HEK293 (cell line): ENCODE measurements at regions not wholly inside any gene's neighbourhood (a gene's known extent, or its start where the extent isn't known, plus 50 kb on each side); places are given as distances from the start of the nearest gene placed in this dataset.
"Not testable (repeated sequence)": the region's sequence is repeated elsewhere in the genome, so short reads cannot be mapped to it uniquely, and the experiment has no call there.

Source experiments
- CTCF ChIA-PET: fragments of 350-600 bp; formaldehyde crosslinking; extraction: SDS; loops from one replicate; lab custom pipeline; 2021; ENCODE audit warnings: antibody characterized with exemption; lab: Yijun Ruan, JAX
- POLR2A ChIA-PET: fragments of 300-600 bp; formaldehyde crosslinking; extraction: SDS; loops from one replicate; lab custom pipeline; 2020; ENCODE audit warnings: antibody characterized with exemption, inconsistent platforms; lab: Yijun Ruan, JAX
- H3K27ac ChIP-seq: fragments of 200-500 bp; sonication (Bioruptor generic); 2 replicates; pipeline ENCODE4 v1.5.1; 2014; ENCODE audit warnings: low read depth, low read length, control low read depth, inconsistent platforms; ENCODE audit errors: extremely low read depth
- H3K36me3 ChIP-seq, 2 experiments: fragments of 200-500 bp in 1 of 2; sonication (Bioruptor generic) in 1 of 2; 1 replicate in 1 of 2; 2 replicates in 1 of 2; pipeline ENCODE4 v1.5.1; 2014 to 2017; ENCODE audit warnings: inconsistent platforms in 2 of 2, low read length in 2 of 2; ENCODE audit not compliant: control insufficient read depth in 2 of 2, insufficient read depth in 1 of 2
- H3K4me1 ChIP-seq: fragments of 200-500 bp; sonication (Bioruptor generic); 2 replicates; pipeline ENCODE4 v1.5.1; 2014; ENCODE audit warnings: mild to moderate bottlenecking, low read length, inconsistent platforms; ENCODE audit not compliant: control insufficient read depth, insufficient read depth
- H3K4me3 ChIP-seq: 2 replicates; pipeline ENCODE4 v1.5.1; 2011; ENCODE audit warnings: low read depth, mild to moderate bottlenecking, control low read depth, low read length, moderate library complexity
- H3K9me3 ChIP-seq: fragments of 200-500 bp; sonication (Bioruptor generic); 2 replicates; pipeline ENCODE4 v1.5.1; 2014; ENCODE audit warnings: low read depth, low read length, inconsistent platforms; ENCODE audit not compliant: control insufficient read depth, insufficient read depth
- EGR2 ChIP-seq: fragments of 450-650 bp; formaldehyde crosslinking; IDR thresholded peaks from 2 replicates; pipeline ENCODE4 v1.5.1; 2016; ENCODE audit warnings: low read depth, missing biosample characterization, missing genetic modification characterization
- ZBTB20 ChIP-seq: fragments of 450-650 bp; formaldehyde crosslinking; IDR thresholded peaks from 2 replicates; pipeline ENCODE4 v1.5.1; 2016; ENCODE audit warnings: missing biosample characterization, missing genetic modification characterization
- ZFHX2 ChIP-seq: fragments of 450-650 bp; formaldehyde crosslinking; conservative IDR thresholded peaks from 2 replicates; pipeline ENCODE4 v1.5.1; 2016; ENCODE audit warnings: missing biosample characterization, missing genetic modification characterization
- ZNF121 ChIP-seq: fragments of 450-650 bp; formaldehyde crosslinking; IDR thresholded peaks from 2 replicates; pipeline ENCODE4 v1.5.1; 2016; ENCODE audit warnings: missing biosample characterization, missing genetic modification characterization
- ZNF366 ChIP-seq: fragments of 450-650 bp; formaldehyde crosslinking; conservative IDR thresholded peaks from 2 replicates; pipeline ENCODE4 v1.5.1; 2016; ENCODE audit warnings: missing biosample characterization, missing genetic modification characterization
- ZNF530 ChIP-seq: fragments of 450-650 bp; formaldehyde crosslinking; IDR thresholded peaks from 2 replicates; pipeline ENCODE4 v1.5.1; 2016; ENCODE audit warnings: low read depth, missing biosample characterization, missing genetic modification characterization
- ZNF843 ChIP-seq: fragments of 450-650 bp; formaldehyde crosslinking; IDR thresholded peaks from 2 replicates; pipeline ENCODE4 v1.5.1; 2016; ENCODE audit warnings: missing biosample characterization, missing genetic modification characterization
- ZSCAN23 ChIP-seq: fragments of 450-650 bp; formaldehyde crosslinking; IDR thresholded peaks from 2 replicates; pipeline ENCODE4 v1.5.1; 2016; ENCODE audit warnings: missing biosample characterization, missing genetic modification characterization
- TF ChIP-seq, protein P1 (sequence below): fragments of 450-650 bp; formaldehyde crosslinking; IDR thresholded peaks from 2 replicates; pipeline ENCODE4 v1.5.1; 2017; ENCODE audit warnings: missing biosample characterization, mild to moderate bottlenecking, missing genetic modification characterization, moderate library complexity
- TF ChIP-seq, protein P2 (sequence below): fragments of 450-650 bp; formaldehyde crosslinking; IDR thresholded peaks from 2 replicates; pipeline ENCODE4 v1.5.1; 2016; ENCODE audit warnings: missing biosample characterization, missing genetic modification characterization, borderline replicate concordance
- TF ChIP-seq, protein P3 (sequence below): fragments of 450-650 bp; formaldehyde crosslinking; IDR thresholded peaks from 2 replicates; pipeline ENCODE4 v1.5.1; 2016; ENCODE audit warnings: missing biosample characterization, missing genetic modification characterization, low read depth

DNA sequence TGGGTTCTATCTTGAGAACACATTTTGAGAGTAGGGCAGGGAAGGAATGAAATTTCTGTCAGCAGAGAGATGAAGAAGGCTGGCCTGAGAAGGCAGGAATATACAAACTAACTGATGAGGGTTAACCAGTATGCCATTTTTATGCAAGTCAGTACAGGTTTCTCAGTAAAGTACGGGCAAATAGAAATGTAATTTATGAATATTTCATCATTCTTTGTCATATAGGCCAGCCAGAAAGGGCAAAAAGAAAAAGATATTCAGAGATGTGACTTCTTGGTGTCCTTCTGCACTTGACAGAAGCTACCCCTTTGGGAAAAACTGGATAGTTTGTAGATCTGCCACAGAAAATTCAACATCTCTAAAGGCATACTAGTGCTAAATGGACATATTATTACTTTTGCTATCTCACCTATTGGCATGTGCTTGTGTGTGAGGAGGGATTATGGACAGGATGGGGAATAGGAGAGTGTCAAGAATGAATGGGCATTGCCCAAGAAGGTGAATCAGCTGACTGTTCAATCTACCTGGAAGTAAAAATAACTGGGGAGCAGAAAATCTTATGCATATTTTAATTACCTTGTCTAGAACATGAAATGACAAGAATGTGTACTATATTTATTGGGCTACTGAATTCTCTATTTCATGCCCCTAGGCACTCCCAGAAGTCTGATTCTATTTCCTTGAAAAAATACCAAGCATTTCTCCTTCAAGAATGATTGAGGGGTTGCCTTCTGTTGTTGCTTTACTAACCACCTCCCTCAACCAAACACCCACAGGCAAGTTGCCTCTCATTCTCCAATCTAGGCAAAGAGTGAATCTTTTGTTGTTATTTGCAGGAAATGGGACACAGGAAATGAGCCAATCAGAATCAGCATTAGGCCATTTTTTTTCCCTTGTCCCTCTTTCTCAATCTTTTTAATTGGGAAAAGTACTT is 175.1 kb upstream of the SLC38A2 start:
- H3K27ac ChIP-seq: no peak overlapping the region
- H3K9me3 ChIP-seq: no peaks in the 10 kb centered on the region
- CTCF ChIA-PET: interaction anchor here (0.6 to 0.8 kb wide), 3 partner anchors 17 to 485 kb away, joined by 3 read pairs; no protein-coding TSS in a partner anchor
- POLR2A ChIA-PET: interaction anchor here (1.1 kb wide), 1 partner anchor 176 kb away, joined by 3 read pairs; no protein-coding TSS in a partner anchor
- H3K4me1 ChIP-seq: peaks cover 5% of the 10 kb centered on the region; the same call in 1 of the 2 replicates
- TF ChIP-seq, protein P1, sequence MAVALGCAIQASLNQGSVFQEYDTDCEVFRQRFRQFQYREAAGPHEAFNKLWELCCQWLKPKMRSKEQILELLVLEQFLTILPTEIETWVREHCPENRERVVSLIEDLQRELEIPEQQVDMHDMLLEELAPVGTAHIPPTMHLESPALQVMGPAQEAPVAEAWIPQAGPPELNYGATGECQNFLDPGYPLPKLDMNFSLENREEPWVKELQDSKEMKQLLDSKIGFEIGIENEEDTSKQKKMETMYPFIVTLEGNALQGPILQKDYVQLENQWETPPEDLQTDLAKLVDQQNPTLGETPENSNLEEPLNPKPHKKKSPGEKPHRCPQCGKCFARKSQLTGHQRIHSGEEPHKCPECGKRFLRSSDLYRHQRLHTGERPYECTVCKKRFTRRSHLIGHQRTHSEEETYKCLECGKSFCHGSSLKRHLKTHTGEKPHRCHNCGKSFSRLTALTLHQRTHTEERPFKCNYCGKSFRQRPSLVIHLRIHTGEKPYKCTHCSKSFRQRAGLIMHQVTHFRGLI (tag by site-specific recombination): no peak
- TF ChIP-seq ZNF530 (tag by site-specific recombination) (no peak), ZNF121 (no peak), ZSCAN23 (tag by site-specific recombination) (no peak), ZBTB20 (tag by site-specific recombination) (no peak)
- TF ChIP-seq, protein P2, sequence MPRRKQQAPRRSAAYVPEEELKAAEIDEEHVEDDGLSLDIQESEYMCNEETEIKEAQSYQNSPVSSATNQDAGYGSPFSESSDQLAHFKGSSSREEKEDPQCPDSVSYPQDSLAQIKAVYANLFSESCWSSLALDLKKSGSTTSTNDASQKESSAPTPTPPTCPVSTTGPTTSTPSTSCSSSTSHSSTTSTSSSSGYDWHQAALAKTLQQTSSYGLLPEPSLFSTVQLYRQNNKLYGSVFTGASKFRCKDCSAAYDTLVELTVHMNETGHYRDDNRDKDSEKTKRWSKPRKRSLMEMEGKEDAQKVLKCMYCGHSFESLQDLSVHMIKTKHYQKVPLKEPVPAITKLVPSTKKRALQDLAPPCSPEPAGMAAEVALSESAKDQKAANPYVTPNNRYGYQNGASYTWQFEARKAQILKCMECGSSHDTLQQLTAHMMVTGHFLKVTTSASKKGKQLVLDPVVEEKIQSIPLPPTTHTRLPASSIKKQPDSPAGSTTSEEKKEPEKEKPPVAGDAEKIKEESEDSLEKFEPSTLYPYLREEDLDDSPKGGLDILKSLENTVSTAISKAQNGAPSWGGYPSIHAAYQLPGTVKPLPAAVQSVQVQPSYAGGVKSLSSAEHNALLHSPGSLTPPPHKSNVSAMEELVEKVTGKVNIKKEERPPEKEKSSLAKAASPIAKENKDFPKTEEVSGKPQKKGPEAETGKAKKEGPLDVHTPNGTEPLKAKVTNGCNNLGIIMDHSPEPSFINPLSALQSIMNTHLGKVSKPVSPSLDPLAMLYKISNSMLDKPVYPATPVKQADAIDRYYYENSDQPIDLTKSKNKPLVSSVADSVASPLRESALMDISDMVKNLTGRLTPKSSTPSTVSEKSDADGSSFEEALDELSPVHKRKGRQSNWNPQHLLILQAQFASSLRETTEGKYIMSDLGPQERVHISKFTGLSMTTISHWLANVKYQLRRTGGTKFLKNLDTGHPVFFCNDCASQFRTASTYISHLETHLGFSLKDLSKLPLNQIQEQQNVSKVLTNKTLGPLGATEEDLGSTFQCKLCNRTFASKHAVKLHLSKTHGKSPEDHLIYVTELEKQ (tag by site-specific recombination): no peak
- H3K36me3 ChIP-seq: no peaks in the 10 kb centered on the region
- H3K4me3 ChIP-seq: no peak overlapping the region

DNA sequence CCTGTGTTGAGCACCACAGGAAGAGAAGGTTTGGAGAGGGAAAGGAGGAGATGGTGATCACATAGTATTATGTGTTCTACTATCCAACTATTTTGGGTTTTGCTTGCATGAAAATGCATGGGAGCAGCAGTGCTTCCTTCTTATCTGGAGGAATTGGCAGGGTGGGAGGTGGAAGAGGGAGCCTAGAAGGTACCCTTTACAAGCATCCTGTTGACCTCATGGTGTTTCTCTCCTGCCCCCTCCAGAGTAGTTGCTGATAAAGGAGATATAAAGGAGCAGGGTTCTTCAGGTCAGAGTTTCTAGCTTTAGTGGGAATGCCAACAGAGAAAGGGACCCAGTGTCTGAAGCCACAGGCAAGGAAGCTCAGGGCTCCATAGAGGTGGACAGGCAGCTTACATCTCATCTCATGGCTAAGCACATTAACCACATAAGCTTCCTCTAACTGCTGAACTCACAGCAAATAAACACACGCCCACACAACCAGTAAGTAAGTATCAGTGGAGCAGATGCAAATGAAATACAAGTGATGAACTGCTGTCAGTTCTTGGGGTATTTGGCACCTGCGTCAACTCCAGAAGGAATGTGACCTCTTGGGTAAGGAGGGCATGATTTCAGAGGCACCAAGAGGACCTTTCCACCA is 174.2 kb upstream of the SLC38A2 start:
- no peak overlapping the region for H3K4me3 ChIP-seq
- ChIA-PET POLR2A (no interaction called here), CTCF (interaction anchor here (0.7 kb wide), 1 partner anchor 17 kb away, joined by 3 read pairs; no protein-coding TSS in a partner anchor)
- H3K9me3 ChIP-seq: no peaks in the 10 kb centered on the region
- no peak overlapping the region for H3K27ac ChIP-seq
- no peaks in the 10 kb centered on the region for H3K36me3 ChIP-seq
- peaks cover 5% of the 10 kb centered on the region; the same call in 1 of the 2 replicates for H3K4me1 ChIP-seq
- TF ChIP-seq ZNF843 (tag by site-specific recombination) (no peak), EGR2 (peak; percentile 41; the same call in 1 of the 2 replicates), ZNF366 (no peak), ZFHX2 (tag by site-specific recombination) (peak; percentile 59; the same call in 1 of the 2 replicates)
- TF ChIP-seq, protein P3, sequence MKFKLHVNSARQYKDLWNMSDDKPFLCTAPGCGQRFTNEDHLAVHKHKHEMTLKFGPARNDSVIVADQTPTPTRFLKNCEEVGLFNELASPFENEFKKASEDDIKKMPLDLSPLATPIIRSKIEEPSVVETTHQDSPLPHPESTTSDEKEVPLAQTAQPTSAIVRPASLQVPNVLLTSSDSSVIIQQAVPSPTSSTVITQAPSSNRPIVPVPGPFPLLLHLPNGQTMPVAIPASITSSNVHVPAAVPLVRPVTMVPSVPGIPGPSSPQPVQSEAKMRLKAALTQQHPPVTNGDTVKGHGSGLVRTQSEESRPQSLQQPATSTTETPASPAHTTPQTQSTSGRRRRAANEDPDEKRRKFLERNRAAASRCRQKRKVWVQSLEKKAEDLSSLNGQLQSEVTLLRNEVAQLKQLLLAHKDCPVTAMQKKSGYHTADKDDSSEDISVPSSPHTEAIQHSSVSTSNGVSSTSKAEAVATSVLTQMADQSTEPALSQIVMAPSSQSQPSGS: no peak

DNA sequence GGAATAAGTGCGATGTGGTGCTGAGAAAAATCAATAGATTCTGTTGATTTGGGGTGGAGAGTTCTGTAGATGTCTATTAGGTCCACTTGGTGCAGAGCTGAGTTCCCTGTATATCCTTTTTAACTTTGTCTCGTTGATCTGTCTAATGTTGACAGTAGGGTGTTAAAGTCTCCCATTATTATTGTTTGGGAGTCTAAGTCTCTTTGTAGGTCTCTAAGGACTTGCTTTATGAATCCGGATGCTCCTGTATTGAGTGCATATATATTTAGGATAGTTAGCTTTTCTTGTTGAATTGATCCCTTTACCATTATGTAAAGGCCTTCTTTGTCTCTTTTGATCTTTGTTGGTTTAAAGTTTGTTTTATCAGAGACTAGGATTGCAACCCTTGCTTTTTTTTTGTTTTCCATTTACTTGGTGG is 170.8 kb upstream of the SLC38A2 start:
- CTCF ChIA-PET, POLR2A ChIA-PET, H3K36me3 ChIP-seq, H3K27ac ChIP-seq, H3K4me1 ChIP-seq, H3K4me3 ChIP-seq, H3K9me3 ChIP-seq: not testable (repeated sequence)
